ENCODE measurements at regions not wholly inside any gene's neighbourhood (a gene's known extent, or its start where the extent isn't known, plus 50 kb on each side); places are given as distances from the start of the nearest gene placed in this dataset.

DNA sequence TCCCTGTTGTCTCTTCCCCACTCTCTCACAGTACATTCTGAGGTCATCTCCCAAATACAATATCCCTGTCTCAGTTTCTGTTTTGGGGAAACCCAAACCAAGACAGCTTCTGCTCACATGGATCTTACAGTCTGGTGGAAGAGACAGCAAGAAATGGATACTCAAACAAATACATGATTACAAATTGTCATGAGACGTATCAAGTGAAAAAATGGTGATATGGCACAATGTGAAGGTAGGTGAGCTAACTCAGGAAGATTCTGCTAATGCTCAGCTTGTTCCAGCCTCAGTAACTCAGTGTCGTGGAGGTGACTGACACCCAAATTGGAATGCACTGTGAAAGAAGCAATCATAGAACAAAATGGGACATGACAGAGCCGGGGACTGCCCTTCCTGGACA, 68.3 kb downstream of the CHST1 start:
- no peak for DNase-seq (ENCODE audit: low spot score)

DNA sequence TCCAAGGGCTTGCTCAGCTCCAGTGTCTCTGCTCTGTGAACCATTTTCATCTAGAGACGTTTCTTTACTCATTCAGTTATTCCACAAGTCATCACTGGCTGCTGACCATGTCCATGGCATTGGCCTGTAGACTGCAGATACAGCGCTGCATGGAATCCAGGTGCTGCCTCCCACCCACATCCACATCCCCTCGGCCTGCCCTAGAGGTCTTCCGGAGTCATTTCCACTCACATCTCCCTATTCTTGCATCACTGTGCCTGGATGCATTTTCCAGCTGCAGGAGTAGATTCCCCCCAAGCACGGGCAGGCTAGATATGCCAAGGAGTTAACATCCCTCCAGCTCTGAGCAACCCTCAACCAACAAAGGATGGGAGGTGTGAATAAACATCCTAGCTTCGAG, 68.9 kb downstream of the CHST1 start:
- DNase-seq (ENCODE audit: low spot score) = no peak

- DNase-seq (ENCODE audit: low spot score) = no peak
These were observed 71.4 kb downstream of the CHST1 start for GRCh38 chr11:45593992-45594391.

GRCh38 chr11:45592636-45593035, 72.8 kb downstream of the CHST1 start:
- DNase-seq (ENCODE audit: low spot score) = no peak

DNA sequence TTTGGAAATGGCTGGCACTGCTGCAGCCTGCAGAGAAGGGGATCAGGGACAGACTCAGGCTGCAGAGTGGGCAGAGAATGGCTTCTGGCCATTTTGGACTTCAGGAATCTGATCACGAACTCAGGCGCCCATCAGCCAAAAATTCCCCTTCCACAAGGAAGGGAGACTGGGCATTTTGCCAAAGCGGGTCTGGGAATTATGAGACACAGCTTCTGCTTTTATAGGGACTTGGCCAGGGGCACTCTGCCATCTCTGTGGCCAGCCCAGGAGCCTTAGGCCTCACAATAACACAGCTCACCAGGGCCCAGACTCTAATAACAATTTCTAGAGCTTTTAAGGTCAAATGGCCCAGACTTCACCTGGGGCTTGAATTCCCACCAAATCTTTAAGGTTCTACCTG, 74.7 kb downstream of the CHST1 start:
- no peak for DNase-seq (ENCODE audit: low spot score)

- no peak for DNase-seq (ENCODE audit: low spot score)
These were observed 80.2 kb downstream of the CHST1 start for GRCh38 chr11:45585205-45585604.

DNA sequence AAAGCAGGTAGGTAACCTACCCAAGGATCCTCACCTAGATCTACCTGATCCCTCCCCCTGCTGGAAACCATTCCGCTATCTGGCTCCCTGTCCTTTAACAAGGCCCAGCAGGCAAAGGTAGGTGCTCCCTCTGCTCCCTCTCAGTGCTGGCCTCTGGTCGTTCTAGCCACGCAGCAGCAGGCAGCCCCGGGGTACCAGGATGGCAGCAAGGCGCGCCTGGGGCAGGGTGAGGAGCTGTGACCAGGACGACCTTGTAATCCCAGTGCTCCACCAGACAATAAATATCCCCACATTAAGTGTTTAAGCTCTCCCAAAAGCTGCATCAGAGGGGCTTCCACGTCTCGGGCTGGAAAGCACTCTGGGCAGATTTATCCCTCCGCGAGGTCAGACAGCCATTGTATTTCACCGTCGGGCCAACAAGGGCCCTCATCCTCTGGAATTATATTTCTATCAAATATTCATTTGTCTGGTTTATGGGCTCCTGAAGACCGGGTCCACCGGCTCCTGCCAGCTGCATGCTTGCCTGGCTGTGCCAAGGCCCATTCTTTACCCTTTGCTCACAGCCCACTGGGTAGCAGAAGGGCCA, 81.3 kb downstream of the CHST1 start:
- DNase-seq (ENCODE audit: low spot score) = no peak

- peak; percentile 21 for DNase-seq (ENCODE audit: low spot score)
These were observed 85.0 kb downstream of the CHST1 start for GRCh38 chr11:45580399-45580798.

GRCh38 chr11:45578316-45578715, 87.1 kb downstream of the CHST1 start:
- no peak for DNase-seq (ENCODE audit: low spot score)

DNA sequence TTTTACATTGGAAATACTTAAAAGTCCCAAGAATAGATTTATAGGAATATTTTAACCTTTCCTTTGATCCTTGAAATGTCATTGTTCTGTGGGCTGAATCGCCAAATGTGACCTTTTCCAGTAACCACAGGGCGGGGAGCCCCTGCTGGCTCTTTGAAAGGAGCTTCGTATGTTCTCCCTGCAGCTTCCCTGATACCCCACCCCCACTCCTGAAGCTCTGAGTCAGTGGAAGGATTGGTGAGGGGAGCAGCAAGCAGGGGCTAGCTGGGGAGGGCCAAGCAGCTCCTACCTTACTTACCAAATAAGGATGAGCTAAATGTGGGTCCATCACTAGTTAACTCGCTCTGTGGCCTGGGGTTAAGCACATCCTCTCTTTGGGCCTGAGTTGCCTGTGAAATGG, 87.7 kb downstream of the CHST1 start:
- no peak for DNase-seq (ENCODE audit: low spot score)

DNA sequence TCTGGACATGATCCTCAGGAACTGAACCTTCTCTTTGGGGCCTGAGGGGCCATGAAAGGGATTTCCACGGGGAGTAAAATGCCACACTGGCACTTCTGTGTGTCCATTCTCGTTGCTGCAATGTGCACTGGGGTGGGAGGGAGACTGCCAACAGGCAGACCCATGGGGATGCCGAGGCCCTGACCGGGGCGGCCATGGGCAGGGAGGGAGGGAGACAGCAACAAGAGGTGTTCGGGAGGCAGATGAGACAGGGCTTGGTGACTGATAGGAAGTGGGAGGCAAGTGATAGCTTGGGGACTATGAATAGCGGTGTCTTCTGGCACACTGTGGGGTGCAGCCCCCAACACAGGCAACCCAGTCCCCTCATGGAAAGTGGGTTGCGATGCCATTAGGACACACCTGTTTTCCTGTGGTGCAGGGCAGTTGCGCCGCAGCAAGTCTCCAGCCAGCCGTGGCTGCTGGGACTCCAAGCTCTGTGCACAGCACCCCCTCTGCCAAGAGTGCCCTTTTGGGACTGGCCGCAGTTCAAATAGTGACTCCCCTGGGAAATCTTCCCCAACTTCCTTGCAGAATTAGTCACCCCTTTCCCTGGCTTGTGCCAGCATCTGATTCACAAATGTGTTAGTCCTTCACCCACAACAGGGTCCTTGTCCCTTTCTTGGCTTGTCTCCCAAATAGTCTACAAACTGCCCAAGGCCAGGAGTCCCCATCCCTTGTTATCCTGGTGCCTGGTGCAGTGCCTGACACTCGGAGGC, 88.8 kb downstream of the CHST1 start:
- no peak for DNase-seq (ENCODE audit: low spot score)

DNA sequence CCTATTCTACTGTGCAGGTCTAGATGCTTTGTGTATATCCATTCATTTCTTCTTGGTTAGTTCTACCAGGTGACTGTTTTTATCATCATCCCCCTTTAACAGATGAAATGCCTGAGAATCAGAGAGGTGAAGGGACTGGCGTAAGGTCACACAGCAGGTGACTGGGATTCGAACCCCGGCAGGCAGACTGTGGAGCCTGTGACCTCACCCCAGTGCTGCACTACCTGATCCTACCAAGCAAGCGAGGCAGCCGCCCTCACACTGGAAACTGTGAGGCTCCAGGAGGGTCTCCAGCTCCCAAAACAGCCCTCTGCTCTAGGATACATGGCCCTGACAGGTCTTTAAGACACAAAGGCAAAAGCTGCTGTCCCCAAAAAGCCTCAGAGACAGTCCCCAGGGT, 91.7 kb downstream of the CHST1 start:
- no peak for DNase-seq (ENCODE audit: low spot score)

GRCh38 chr11:45572354-45573123, 92.9 kb downstream of the CHST1 start:
- DNase-seq (ENCODE audit: low spot score) = no peak

DNA sequence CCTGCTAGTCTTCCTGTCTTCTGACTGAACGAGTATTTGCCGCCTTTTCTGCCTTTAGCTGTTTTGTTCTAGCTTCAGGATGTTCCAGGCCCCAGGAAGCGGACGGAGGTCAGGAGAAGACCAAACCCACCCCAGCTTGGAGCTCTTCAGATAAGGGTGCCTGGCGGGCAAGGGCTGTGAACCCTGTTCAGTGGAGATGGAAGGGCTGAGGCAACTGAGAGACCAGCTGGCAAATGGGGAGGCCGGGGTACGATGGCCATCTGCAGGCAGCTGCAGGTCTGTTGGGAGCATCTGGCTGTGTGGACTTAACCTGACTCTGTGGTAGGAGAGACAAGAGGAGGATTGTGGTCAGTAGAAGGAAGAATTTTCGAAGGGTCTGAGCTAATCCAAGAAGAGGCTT, 95.6 kb downstream of the CHST1 start:
- DNase-seq (ENCODE audit: low spot score) = no peak

GRCh38 chr11:45568049-45568448, 97.4 kb downstream of the CHST1 start:
- DNase-seq (ENCODE audit: low spot score) = no peak

- DNase-seq (ENCODE audit: low spot score) = no peak
These were observed 99.9 kb downstream of the CHST1 start for GRCh38 chr11:45565446-45565988.

DNA sequence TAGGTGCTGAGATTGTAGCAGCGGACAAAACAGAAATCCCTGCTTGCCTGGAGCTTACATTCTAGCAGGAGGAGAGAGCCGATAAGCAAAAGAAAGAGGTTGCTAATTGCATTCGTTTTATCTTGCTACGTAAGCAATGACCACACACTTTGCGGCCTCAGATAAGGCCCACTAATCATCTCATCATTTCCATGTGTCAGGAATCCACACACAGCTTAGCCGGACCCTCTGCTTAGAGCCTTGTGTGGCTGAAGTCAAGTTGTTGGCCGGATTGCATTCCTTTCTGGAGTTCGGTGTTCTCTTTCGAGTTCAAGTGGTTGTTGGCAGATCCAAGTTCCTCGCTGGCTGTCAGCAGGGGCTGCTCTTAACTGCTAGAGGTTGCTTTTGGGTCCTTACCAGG, 101.6 kb downstream of the CHST1 start:
- DNase-seq (ENCODE audit: low spot score) = no peak

DNA sequence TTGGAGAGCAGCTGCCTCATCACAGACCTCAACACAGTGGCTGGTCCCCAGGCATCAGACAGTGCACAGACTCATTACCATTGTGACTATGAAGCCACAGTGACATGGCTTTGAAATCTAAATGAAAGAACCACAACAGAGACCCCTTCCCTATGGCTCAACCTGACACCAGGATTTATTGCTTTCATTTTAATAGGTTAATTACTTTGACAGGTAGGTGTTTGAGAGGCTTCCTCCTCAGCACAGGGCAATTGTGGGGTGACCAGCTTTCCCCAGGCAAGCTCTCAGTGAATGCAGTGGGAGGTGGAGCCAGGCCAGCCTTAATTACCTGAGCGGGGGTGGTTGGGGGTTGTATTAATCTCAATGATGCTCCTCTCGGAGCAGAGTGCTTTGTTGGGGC, 102.3 kb downstream of the CHST1 start:
- no peak for DNase-seq (ENCODE audit: low spot score)

DNA sequence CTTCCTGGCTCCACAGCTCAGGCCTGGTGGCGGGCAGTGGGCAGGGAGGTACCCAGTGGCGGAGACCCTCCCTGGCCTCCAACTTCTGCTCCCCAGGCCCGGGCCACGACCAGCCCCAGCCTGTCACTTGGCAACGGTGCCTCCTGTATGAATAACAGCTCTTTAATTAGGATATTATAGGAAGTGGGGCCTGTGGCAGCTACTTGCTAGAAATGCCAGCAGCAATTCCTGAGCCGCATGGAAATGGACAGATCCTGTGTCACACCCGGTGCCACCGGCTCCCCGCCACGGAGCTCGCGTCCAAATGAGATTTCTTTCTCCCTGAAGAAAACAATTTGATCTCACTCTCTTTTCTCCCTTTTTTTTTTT, 104.5 kb downstream of the CHST1 start:
- no peak for DNase-seq (ENCODE audit: low spot score)

DNA sequence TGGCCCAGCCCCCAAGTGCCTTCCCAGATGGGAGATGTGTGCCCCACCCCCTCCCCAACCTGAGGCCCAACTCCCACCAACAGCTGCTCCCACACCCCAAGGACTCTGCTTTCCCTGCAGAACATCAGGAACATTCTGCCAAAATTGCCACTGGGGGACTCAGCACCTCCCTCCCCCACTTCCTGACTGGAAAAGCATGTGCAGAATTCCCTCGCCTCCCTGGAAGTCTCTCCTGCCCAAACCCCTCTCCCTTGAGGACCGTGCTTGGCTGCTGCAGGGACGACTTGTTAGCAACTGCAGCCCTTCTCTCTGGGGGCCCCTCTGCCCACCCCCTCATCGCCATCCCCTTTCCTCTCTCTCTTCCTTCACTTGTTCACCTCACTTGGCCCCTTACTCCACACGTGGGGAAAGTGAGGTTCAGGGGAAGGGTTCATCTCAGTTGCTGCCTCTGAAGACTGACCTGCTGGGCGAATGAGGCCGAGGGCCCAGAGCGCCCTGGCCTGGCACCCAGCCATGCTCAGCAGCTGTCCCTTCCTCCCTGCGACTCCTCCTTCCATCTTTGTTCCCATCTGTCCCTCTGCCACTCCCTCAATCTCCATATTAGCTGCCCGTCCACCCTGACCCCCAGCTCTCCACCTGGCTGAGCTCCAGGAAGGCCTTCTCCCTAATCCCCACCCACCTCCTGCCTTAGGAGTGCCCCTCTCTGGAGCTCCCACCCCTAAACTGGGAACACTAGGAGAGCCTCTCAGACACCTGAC, 105.1 kb downstream of the CHST1 start:
- no peak for DNase-seq (ENCODE audit: low spot score)

- DNase-seq (ENCODE audit: low spot score) = no peak
These were observed 108.3 kb downstream of the CHST1 start for GRCh38 chr11:45556851-45557707.

Data from mucosa of gallbladder (tissue), 1 donor.